NCI-H2196 (cell line): ENCODE measurements at regions not wholly inside any gene's neighbourhood (a gene's known extent, or its start where the extent isn't known, plus 50 kb on each side); places are given as distances from the start of the nearest gene placed in this dataset.

Experiments
- DNase-seq: peaks from one replicate; lab custom pipeline; 2025; ENCODE audit not compliant: unreplicated experiment; lab: John Stamatoyannopoulos, UW

- no peak for DNase-seq
Observed at GRCh38 chr7:31284106-31284505, 56.4 kb downstream of the NEUROD6 start.

DNA sequence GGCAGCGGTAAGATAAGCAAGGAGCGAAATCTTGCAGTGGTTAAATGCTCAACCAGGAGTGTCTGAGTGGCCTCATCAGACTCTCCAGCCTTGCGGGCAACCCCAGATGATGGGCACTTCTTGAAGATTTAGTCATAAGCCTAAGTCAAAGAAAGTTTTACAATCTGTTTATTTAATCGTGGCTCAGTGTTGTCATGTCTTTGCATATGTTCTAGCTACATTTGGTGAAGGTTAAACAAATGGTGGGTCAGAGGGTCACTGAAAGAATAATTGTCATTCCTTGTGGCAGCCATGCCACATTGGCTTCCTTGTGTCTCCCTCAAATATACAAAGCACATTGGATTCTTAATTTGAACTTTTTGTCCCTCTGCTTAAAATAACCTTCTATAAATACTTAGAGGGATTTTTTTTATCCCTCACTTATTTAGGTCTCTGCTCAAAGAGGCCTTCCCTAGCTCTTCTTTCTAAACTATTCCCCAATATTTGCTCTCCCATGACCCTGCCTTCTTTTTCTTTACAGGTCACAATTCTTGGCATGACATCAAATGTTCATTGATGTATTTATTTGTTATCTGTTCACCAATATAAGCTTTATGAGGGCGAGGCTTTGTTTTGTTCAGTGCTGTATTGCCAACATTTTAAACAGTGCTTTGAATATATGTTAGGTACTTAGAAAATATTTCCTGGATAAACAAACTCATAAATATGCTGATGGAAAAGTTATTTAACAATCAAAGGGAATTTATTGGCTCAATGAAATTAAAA, 68.7 kb downstream of the NEUROD6 start:
- no peak for DNase-seq

DNA sequence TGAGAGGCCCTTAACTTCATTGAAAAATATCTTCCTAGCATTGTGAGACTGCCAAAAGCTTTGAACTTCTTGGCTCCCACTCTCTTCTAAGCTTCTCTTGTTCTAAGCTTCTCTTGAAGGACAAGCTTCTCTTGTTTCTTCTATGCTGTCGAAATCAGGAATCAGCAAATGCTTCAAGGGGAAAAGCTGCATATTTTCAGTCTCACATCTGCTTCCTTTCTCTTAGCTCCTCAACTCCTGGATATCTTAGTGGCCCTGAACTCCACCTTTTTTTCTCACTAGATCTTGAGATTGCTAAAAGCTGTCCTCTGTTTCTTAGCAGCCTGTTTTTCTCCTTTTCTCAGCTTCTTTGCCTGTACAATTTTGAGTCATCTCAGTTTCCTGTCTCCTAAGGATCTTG, 73.0 kb downstream of the NEUROD6 start:
- DNase-seq = no peak

DNA sequence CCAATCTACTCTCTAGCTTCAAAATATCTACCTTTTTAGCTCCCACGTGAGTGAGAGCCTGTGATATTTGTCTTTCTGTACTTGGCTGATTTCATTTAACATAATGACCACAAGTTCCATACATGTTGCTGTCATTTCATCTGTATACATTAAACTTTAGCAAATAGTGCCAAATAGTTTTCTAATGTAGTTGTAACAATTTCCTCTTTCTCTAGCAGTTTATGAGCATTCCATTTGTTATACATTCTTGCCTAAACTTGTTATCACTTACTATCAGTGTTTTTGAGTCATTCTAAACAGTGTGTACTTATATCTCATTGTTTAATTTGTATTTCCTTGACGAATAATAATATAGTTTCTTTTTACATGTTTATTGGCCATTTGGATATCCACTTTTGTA, 77.2 kb downstream of the NEUROD6 start:
- DNase-seq = no peak

- DNase-seq = no peak
Observed at GRCh38 chr7:31261341-31261740, 79.2 kb downstream of the NEUROD6 start.

- DNase-seq = no peak
Observed at GRCh38 chr7:31260851-31261250, 79.7 kb downstream of the NEUROD6 start.

- DNase-seq = no peak
Observed at GRCh38 chr7:31258391-31258790, 82.1 kb downstream of the NEUROD6 start.

DNA sequence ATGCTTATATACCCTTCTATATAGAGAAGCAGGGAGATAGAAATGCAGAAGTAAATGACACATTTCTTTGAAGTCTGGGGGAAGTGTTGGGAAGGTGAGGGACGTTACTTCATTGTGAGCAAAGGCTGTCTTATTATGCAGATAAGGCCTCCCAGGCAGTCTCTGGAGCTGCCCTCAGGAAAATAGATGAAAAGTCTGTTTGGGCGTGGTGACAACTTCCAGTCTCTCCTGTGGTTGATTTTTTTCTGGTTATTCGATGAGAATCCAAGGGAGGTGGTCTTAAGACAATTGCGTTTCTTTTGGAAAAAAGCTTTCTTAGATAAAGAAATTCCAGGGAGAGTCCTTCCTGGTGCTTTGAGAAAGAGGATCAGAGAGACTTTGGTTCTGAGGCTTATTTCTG, 84.0 kb downstream of the NEUROD6 start:
- DNase-seq = no peak

DNA sequence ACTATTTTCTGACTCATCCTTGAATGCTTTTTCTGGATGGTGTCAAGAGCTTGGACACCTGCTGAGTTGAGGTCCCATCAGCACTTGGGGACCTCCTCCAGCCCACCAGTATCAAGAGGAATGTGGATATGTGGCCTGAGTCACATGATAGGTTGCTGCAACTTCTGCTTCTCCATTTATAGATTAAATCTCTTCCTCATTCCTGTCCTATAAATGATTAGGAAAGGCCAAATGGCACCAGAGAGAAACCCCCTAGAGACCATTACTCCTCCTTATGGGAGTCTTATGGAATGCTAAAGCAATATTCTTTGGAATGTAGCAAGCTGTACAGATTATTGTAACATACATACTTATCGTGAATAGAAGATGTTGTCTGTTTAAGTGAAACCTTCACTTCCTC, 85.6 kb downstream of the NEUROD6 start:
- no peak for DNase-seq

- DNase-seq = no peak
Observed at GRCh38 chr7:31253532-31253931, 87.0 kb downstream of the NEUROD6 start.

GRCh38 chr7:31251441-31251840, 89.1 kb downstream of the NEUROD6 start:
- DNase-seq = no peak

GRCh38 chr7:31249671-31250070, 90.9 kb downstream of the NEUROD6 start:
- DNase-seq = no peak

DNA sequence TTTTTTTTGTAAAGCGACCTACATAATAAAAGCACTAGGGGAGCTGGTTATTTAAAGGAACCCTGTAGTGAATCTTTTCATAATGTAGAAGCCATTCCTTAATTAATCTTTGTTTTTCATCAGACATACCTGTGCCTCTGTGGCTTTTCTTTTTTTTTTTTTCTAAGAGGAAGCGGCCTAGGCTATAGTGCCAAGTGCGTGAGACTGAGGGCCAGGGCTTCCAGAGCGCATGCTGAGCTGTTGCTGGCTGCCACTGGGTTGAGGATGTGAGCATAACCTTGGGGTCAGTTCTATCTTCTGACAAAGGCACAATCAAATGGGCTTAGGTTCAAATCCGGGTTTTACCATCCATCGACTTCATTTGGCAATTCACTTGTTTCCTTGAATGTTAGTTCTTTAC, 103.7 kb downstream of the NEUROD6 start:
- no peak for DNase-seq

DNA sequence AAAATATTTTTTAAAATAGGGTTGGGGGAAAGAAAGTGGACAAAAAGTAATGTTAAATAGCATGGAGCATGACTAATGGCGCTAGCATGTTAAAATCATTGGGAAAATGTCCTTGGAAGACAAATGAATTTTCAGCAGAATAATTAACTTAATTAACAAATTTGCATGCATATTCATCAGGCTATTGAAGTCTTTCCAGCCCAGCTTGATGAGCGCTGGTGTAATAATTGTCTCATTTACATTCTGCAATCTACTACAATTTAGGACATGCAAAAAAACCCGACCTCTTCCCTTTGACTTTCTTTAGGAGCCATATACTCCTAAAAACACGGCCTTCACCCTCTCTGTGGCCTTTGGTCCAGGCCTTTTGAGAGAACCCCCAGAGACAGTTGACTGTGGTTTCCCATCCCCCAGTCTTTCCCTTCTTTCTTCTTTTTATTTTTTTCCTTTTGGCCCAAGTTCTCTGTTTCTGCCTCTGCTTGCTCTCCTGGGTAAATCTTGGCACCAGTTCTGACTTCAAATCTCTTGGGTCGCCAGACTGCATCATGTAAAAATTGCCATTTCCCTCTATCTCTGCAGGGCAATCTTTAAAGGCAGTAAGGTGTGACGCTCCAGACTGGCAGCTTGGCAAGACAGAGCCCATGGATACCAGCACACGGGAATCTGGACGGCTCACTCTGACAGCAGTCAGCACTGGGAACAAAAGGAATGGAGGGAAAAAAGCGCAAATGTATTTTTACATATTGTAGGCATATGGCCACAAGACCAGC, 105.5 kb downstream of the NEUROD6 start:
- no peak for DNase-seq

- DNase-seq = no peak
Observed at GRCh38 chr7:31228957-31229356, 111.6 kb downstream of the NEUROD6 start.

DNA sequence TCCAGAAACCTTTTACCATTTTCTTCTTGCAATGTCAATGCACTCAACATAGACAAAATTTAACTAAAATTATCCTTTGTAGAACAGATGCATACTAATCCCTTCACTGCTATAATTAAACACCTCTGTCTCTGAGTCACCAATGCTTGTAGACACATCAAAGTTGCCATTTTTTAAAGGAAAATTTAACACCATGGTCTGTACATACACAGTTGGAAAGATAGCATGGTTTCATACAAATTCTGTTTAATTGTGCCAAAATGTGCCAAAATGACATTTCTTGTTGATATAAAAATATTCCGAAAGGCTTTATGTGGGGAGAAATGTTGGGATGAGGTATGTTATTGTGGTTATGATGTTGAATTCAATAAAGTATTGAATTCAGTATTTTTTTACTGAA, 125.8 kb downstream of the NEUROD6 start:
- DNase-seq = no peak

DNA sequence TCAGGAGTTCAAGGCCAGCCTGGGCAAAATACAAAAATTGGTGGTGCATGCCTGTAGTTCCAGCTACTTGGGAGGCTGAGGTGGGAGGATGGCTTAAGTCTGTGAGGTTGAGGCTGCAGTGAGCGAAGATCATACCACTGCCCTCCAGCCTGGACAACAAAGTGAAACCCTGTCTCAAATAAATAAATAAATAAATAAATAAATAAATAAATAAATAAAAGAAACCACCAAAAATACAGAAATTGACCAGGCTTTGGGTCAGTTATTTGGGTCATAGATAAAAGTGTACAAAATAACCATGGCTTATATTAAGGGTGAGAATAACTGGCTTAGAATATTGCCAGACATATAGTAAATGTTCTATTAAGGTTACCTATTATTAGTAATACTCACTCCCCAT, 129.2 kb downstream of the NEUROD6 start:
- no peak for DNase-seq

DNA sequence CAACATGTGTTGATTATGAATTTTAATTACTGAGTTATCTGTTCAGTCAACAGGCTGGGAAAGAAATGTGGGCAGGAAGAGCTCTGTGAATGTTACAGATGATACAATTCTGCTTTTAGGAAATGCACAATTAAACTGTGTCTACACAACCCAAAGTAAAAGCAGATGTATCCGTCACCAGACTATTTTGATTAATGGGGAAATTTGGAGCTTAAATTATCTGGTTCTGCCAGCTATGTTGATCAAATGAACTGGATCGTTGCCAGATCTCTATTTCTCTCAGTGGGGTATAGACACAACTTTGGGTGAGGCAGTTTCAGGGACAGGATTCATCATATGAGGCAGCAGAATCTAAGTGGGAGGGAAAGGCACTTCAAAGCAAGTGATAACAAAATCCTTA, 136.5 kb downstream of the NEUROD6 start:
- no peak for DNase-seq

DNA sequence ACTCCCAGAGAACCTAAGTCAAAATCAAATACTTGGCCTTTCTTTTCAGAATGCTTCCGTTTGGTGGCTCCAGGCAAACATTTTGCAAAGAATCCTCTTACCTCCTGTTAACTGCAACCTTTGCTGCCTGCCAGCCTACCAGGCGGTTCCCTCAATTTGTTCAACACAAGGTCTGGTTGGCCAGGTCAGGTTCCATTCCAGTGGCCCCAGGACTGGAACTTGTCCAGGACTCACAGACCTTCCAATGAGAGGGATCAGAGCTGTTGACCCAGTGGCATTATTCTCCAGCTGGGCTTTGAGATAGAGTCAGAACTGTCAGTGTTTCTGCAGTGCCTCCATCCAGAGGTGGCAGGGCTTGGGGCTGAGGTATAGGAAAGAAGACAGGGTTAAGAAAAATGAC, 137.0 kb downstream of the NEUROD6 start:
- DNase-seq = no peak

DNA sequence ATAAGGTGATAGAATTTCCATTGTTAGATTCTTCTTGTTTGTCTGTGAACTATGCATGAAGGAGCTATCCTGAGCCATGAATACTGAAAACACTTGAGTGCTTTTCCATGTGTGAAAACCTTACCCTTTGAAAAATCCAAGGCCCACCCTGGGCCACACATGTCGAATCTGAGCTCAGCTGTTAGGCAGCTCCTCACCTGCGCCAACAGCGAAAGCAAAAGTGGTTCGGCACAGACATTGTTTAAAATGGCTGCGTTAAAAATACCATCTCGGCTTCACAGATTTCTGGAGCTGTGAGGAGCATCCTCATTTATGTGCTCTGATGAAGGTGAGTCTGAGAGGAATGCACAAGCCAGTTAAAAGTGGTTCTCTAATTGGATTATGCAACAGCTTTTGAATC, 137.7 kb downstream of the NEUROD6 start:
- no peak for DNase-seq

GRCh38 chr7:31192986-31193385, 140.9 kb downstream of the ADCYAP1R1 start:
- peak; percentile 62 for DNase-seq

DNA sequence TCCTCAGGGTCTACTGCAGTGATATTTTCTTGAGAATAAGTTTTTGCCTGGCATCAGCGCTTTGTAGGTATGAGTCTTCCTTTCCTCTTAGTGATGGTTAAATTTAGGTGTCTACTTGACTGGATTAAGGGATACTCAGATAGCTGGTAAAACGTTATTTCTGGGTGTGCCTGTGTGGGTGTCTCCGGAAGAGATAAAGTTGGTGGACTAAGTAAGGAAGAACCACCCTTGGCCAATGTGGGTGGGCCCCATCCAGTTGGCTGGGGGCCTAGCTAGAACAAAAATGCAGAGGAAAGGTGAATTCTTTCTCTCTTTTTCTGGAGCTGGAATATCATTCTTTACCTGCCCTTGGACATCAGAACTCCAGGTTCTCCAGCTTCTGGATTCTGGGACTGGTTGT, 138.8 kb downstream of the ADCYAP1R1 start:
- no peak for DNase-seq

DNA sequence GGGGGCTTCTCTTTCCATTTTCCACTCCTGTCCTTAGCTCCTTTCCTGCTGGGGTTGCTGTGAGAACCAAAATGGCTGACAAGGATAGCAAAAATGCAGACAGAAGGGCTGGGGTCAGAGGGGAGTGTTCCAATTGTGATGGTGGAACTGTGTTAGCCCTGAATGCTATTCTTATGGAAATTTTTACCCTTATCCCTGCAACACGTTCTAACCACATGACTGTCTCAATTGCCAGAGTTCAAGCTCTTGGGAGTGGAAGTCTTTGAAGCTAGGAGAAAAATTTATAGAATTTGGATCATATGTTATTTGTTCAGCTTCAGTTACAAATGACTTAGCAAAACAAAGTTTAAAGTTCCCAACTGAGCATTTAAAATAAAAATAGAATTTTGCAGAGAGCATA, 134.1 kb downstream of the ADCYAP1R1 start:
- no peak for DNase-seq
